ENCODE measurements at regions not wholly inside any gene's neighbourhood (a gene's known extent, or its start where the extent isn't known, plus 50 kb on each side); places are given as distances from the start of the nearest gene placed in this dataset.
A peak's percentile ranks its signal among the peaks of the same experiment; 100 is the strongest.

DNA sequence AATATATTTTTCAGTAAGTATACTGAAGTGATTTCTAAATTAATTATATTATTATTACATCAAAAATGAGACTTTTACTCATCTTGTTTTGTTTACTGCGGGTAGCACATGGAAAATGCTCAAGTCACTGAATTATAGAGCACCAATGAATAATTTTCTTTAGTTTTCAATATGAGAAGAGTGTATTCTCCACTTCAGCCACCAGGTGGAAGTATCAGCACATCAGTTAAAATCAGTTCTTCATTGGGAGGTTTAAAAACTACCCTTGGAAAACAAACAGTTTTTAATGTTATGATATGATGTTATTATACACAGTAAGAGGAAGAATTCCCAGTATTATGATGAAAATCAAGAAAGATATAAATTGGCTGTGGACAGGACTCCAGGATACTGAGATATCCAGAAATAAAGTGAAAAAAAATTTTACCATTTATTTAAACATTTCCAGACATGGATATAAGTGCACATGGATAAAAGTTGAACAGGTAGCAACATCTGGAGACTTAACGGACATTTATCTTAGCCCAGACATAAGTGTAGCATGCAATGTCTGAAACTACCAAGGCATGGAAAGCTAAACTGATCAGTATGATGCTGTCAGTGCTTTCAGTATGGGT lies 467.3 kb downstream of the KCNJ2 start:
- DNase-seq (ENCODE audit: low read depth, low spot score) (no peak), FAIRE-seq (no peak)
- Histone ChIP-seq H3K9ac (ENCODE audit: control insufficient read depth, extremely low read depth, insufficient read depth, low read length) (no peak overlapping the region), H3K4me1 (ENCODE audit: control insufficient read depth, extremely low read depth, insufficient read depth, low read length) (no peaks in the 10 kb centered on the region), H3K4me2 (ENCODE audit: control insufficient read depth, extremely low read depth, insufficient read depth, low read depth, low read length) (no peak overlapping the region), H3K9me3 (ENCODE audit: control insufficient read depth, low read depth, low read length) (no peaks in the 10 kb centered on the region), H3K27me3 (ENCODE audit: control insufficient read depth, extremely low read depth, insufficient read depth, low read length) (no peaks in the 10 kb centered on the region), H3K4me3 (ENCODE audit: control insufficient read depth in 2 of 3, extremely low read depth in 1 of 3, insufficient read depth in 2 of 3, low read depth in 1 of 3, low read length in 3 of 3) (no peak overlapping the region), H3K79me2 (ENCODE audit: control insufficient read depth, insufficient read depth, low read length) (no peaks in the 10 kb centered on the region), H2AFZ (ENCODE audit: control insufficient read depth, low read length) (no peak overlapping the region), H3K36me3 (ENCODE audit: control insufficient read depth in 2 of 2, extremely low read depth in 1 of 2, insufficient read depth in 2 of 2, low read length in 2 of 2) (no peaks in the 10 kb centered on the region), H4K20me1 (ENCODE audit: control insufficient read depth, extremely low read depth, insufficient read depth, low read length) (no peaks in the 10 kb centered on the region), H3K9me1 (ENCODE audit: control insufficient read depth, extremely low read depth, insufficient read depth, low read length) (no peaks in the 10 kb centered on the region), H3K27ac (ENCODE audit: control insufficient read depth, insufficient read depth, low read length) (no peak overlapping the region)
- dilution Hi-C loops (cut with MboI; ENCODE audit: extremely low pct_ligation_motif_present, low sequenced_read_pairs): no loop called here
- TF ChIP-seq, protein P1, sequence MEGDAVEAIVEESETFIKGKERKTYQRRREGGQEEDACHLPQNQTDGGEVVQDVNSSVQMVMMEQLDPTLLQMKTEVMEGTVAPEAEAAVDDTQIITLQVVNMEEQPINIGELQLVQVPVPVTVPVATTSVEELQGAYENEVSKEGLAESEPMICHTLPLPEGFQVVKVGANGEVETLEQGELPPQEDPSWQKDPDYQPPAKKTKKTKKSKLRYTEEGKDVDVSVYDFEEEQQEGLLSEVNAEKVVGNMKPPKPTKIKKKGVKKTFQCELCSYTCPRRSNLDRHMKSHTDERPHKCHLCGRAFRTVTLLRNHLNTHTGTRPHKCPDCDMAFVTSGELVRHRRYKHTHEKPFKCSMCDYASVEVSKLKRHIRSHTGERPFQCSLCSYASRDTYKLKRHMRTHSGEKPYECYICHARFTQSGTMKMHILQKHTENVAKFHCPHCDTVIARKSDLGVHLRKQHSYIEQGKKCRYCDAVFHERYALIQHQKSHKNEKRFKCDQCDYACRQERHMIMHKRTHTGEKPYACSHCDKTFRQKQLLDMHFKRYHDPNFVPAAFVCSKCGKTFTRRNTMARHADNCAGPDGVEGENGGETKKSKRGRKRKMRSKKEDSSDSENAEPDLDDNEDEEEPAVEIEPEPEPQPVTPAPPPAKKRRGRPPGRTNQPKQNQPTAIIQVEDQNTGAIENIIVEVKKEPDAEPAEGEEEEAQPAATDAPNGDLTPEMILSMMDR (optimal IDR thresholded peaks at IDR 0.05 in 1 of 3, IDR thresholded peaks at IDR 0.05 in 1 of 3, conservative IDR thresholded peaks at IDR 0.05 in 1 of 3; ENCODE audit: extremely low read depth in 1 of 3, insufficient read depth in 2 of 3, low read length in 3 of 3): peak in 2 of 3 experiments; percentile 34 to 43
- TF ChIP-seq EZH2 (IDR thresholded peaks at IDR 0.05; ENCODE audit: low read length): no peak

DNA sequence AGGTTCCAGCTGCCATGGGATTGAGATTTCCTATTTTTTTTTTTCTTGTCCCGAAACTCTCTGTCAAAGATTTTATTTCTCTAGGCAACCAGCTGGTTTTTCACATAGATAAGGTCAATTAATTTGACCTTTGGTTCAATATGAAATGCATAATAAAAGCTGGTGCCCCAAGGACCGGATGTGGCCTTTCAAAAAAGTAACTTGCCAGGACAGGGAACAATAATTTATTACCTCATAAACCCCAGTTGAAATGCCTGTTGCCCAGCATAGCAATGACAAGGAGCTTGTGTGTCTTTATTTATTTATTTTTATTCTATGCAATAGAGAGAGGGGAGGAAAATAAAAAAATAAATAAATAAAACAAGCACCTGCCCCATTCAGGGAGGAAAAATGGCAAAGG lies 472.7 kb downstream of the KCNJ2 start:
- Histone ChIP-seq H3K9ac (ENCODE audit: control insufficient read depth, extremely low read depth, insufficient read depth, low read length) (no peak overlapping the region), H3K36me3 (ENCODE audit: control insufficient read depth in 2 of 2, extremely low read depth in 1 of 2, insufficient read depth in 2 of 2, low read length in 2 of 2) (no peaks in the 10 kb centered on the region), H4K20me1 (ENCODE audit: control insufficient read depth, extremely low read depth, insufficient read depth, low read length) (no peaks in the 10 kb centered on the region), H3K4me2 (ENCODE audit: control insufficient read depth, extremely low read depth, insufficient read depth, low read depth, low read length) (no peak overlapping the region), H3K79me2 (ENCODE audit: control insufficient read depth, insufficient read depth, low read length) (no peaks in the 10 kb centered on the region), H3K4me1 (ENCODE audit: control insufficient read depth, extremely low read depth, insufficient read depth, low read length) (no peaks in the 10 kb centered on the region), H2AFZ (ENCODE audit: control insufficient read depth, low read length) (no peak overlapping the region), H3K9me3 (ENCODE audit: control insufficient read depth, low read depth, low read length) (no peaks in the 10 kb centered on the region), H3K27ac (ENCODE audit: control insufficient read depth, insufficient read depth, low read length) (no peak overlapping the region), H3K27me3 (ENCODE audit: control insufficient read depth, extremely low read depth, insufficient read depth, low read length) (no peaks in the 10 kb centered on the region), H3K9me1 (ENCODE audit: control insufficient read depth, extremely low read depth, insufficient read depth, low read length) (no peaks in the 10 kb centered on the region), H3K4me3 (ENCODE audit: control insufficient read depth in 2 of 3, extremely low read depth in 1 of 3, insufficient read depth in 2 of 3, low read depth in 1 of 3, low read length in 3 of 3) (no peak overlapping the region)
- TF ChIP-seq, protein P1 (optimal IDR thresholded peaks at IDR 0.05 in 1 of 3, IDR thresholded peaks at IDR 0.05 in 1 of 3, conservative IDR thresholded peaks at IDR 0.05 in 1 of 3; ENCODE audit: extremely low read depth in 1 of 3, insufficient read depth in 2 of 3, low read length in 3 of 3): no peak
- no peak for TF ChIP-seq EZH2 (IDR thresholded peaks at IDR 0.05; ENCODE audit: low read length)
- no peak for FAIRE-seq
- dilution Hi-C loops (cut with MboI; ENCODE audit: extremely low pct_ligation_motif_present, low sequenced_read_pairs): no loop called here
- DNase-seq (ENCODE audit: low read depth, low spot score): no peak

Measured in keratinocyte (primary cell).